ENCODE measurements at regions not wholly inside any gene's neighbourhood (a gene's known extent, or its start where the extent isn't known, plus 50 kb on each side); places are given as distances from the start of the nearest gene placed in this dataset.

DNA sequence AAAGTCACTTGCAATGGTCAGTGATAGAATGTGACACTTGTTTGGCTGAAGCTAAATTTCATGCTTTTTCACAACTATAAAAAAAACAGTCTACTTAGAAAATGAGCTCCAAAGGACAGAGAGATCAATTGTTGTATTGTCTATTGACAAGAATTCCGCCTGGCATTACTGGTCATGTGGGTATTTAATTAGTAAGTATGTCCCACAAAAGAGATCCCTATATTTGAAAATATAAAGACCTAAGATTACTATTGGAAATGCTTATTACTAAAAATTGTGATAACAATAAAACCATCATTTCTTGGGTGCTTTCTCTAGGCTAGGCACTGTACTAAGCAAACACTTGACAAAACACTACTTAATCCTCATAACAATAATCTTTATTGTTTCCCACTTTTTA lies 745.2 kb upstream of the C9orf72 start:
- H3K4me3 ChIP-seq (ENCODE audit: low read depth, low read length): no peak overlapping the region
- H4K12ac ChIP-seq (ENCODE audit: low read depth, low read length): no peak overlapping the region
- H3K79me1 ChIP-seq (ENCODE audit: low read length): no peaks in the 10 kb centered on the region
- no peaks in the 10 kb centered on the region for H3K4me1 ChIP-seq (ENCODE audit: control insufficient read depth in 1 of 2, insufficient read depth in 2 of 2, low read length in 2 of 2)
- H3K27me3 ChIP-seq (ENCODE audit: insufficient read depth, low read length): no peaks in the 10 kb centered on the region
- no peak for DNase-seq
- no CpG with 5 or more reads among the region's 1 CpG for WGBS (ENCODE audit: extremely low coverage, insufficient coverage, insufficient read length)
- no peak overlapping the region for H3K9ac ChIP-seq (ENCODE audit: low read length)
- H2AFZ ChIP-seq (ENCODE audit: insufficient read depth, low read length, poor library complexity): no peak overlapping the region
- no peak overlapping the region for H3K4me2 ChIP-seq (ENCODE audit: low read length)
- H4K8ac ChIP-seq (ENCODE audit: low read depth, low read length): no peak overlapping the region
- H3K23ac ChIP-seq (ENCODE audit: low read length): no peak overlapping the region
- H4K91ac ChIP-seq (ENCODE audit: low read depth, low read length): no peak overlapping the region
- no peak overlapping the region for H3K4ac ChIP-seq (ENCODE audit: low read depth, low read length)
- no peak overlapping the region for H2AK5ac ChIP-seq (ENCODE audit: low read length)
- H3K18ac ChIP-seq (ENCODE audit: low read length): no peak overlapping the region
- no peak overlapping the region for H3K27ac ChIP-seq (ENCODE audit: low read depth, low read length)
- H3K79me2 ChIP-seq (ENCODE audit: control insufficient read depth, insufficient read depth, low read length, poor library complexity): no peaks in the 10 kb centered on the region
- no peak overlapping the region for H2BK120ac ChIP-seq (ENCODE audit: insufficient read depth, low read length, poor library complexity)
- no peak overlapping the region for H2BK5ac ChIP-seq (ENCODE audit: low read depth, low read length, poor library complexity)
- H2BK12ac ChIP-seq (ENCODE audit: low read length): no peak overlapping the region
- no peaks in the 10 kb centered on the region for H3K9me3 ChIP-seq (ENCODE audit: insufficient read depth, low read depth, low read length)
- H3K36me3 ChIP-seq (ENCODE audit: control insufficient read depth in 1 of 2, insufficient read depth in 2 of 2, low read length in 2 of 2): no peaks in the 10 kb centered on the region
- no peak overlapping the region for H3K14ac ChIP-seq (ENCODE audit: low read length)

DNA sequence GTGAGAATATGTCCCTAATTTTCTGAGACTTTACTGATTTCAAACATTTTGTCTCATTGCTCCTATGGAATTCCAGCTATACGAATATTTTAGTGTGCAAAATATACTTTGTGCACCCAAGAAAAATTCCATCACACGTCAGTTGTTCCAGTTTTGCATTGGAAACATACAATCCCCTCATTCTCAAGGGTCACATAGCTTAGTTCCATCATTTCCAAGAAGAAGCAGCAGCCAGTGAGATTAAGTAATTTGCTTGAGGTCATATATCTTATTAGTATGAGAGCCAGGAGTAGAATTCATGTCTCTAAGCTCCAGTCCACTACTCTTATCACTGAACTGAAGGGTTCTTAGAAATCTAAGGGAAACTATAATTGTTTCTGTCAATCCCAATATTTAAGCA lies 746.7 kb upstream of the C9orf72 start:
- Histone ChIP-seq H3K79me2 (ENCODE audit: control insufficient read depth, insufficient read depth, low read length, poor library complexity) (no peaks in the 10 kb centered on the region), H4K12ac (ENCODE audit: low read depth, low read length) (no peak overlapping the region), H3K4ac (ENCODE audit: low read depth, low read length) (no peak overlapping the region), H3K9me3 (ENCODE audit: insufficient read depth, low read depth, low read length) (no peaks in the 10 kb centered on the region), H3K4me3 (ENCODE audit: low read depth, low read length) (no peak overlapping the region), H2BK5ac (ENCODE audit: low read depth, low read length, poor library complexity) (no peak overlapping the region), H3K27me3 (ENCODE audit: insufficient read depth, low read length) (no peaks in the 10 kb centered on the region), H2AK5ac (ENCODE audit: low read length) (no peak overlapping the region), H4K91ac (ENCODE audit: low read depth, low read length) (no peak overlapping the region), H3K36me3 (ENCODE audit: control insufficient read depth in 1 of 2, insufficient read depth in 2 of 2, low read length in 2 of 2) (no peaks in the 10 kb centered on the region), H3K23ac (ENCODE audit: low read length) (no peak overlapping the region), H3K14ac (ENCODE audit: low read length) (no peak overlapping the region), H3K4me1 (ENCODE audit: control insufficient read depth in 1 of 2, insufficient read depth in 2 of 2, low read length in 2 of 2) (no peaks in the 10 kb centered on the region), H2BK12ac (ENCODE audit: low read length) (no peak overlapping the region), H2AFZ (ENCODE audit: insufficient read depth, low read length, poor library complexity) (no peak overlapping the region), H2BK120ac (ENCODE audit: insufficient read depth, low read length, poor library complexity) (no peak overlapping the region), H3K9ac (ENCODE audit: low read length) (no peak overlapping the region), H3K27ac (ENCODE audit: low read depth, low read length) (no peak overlapping the region), H4K8ac (ENCODE audit: low read depth, low read length) (no peak overlapping the region), H3K4me2 (ENCODE audit: low read length) (no peak overlapping the region), H3K79me1 (ENCODE audit: low read length) (no peaks in the 10 kb centered on the region), H3K18ac (ENCODE audit: low read length) (no peak overlapping the region)
- DNase-seq: no peak
- no CpG with 5 or more reads among the region's 2 CpGs for WGBS (ENCODE audit: extremely low coverage, insufficient coverage, insufficient read length)

DNA sequence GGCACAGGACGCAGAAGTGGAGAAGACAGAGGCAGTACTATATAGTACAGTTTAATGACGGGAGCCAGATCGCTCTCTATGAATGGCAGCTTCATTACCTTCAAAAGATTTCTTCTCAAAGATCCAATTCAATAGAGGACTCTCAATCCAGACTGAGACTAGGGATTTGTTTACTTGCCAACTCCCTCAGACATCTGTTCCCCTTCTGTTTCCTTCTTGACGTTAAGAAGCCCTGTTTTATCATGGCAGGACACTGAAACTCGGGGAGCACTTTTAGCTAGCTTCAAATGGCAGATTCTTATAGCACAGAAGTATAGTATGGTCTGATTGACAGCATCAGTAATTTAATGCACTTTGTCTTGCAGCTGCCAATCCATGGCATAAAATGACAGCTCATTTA lies 747.3 kb upstream of the C9orf72 start:
- DNase-seq: no peak
- no peaks in the 10 kb centered on the region for H3K79me1 ChIP-seq (ENCODE audit: low read length)
- H3K9ac ChIP-seq (ENCODE audit: low read length): no peak overlapping the region
- no peak overlapping the region for H3K4me3 ChIP-seq (ENCODE audit: low read depth, low read length)
- WGBS (ENCODE audit: extremely low coverage, insufficient coverage, insufficient read length): no CpG with 5 or more reads among the region's 5 CpGs
- H4K91ac ChIP-seq (ENCODE audit: low read depth, low read length): no peak overlapping the region
- H2BK5ac ChIP-seq (ENCODE audit: low read depth, low read length, poor library complexity): no peak overlapping the region
- H3K14ac ChIP-seq (ENCODE audit: low read length): no peak overlapping the region
- H3K27me3 ChIP-seq (ENCODE audit: insufficient read depth, low read length): no peaks in the 10 kb centered on the region
- H3K27ac ChIP-seq (ENCODE audit: low read depth, low read length): no peak overlapping the region
- H3K36me3 ChIP-seq (ENCODE audit: control insufficient read depth in 1 of 2, insufficient read depth in 2 of 2, low read length in 2 of 2): no peaks in the 10 kb centered on the region
- no peak overlapping the region for H4K8ac ChIP-seq (ENCODE audit: low read depth, low read length)
- H3K4me2 ChIP-seq (ENCODE audit: low read length): no peak overlapping the region
- H2BK12ac ChIP-seq (ENCODE audit: low read length): no peak overlapping the region
- H3K23ac ChIP-seq (ENCODE audit: low read length): no peak overlapping the region
- no peak overlapping the region for H3K18ac ChIP-seq (ENCODE audit: low read length)
- H3K79me2 ChIP-seq (ENCODE audit: control insufficient read depth, insufficient read depth, low read length, poor library complexity): no peaks in the 10 kb centered on the region
- no peak overlapping the region for H2AK5ac ChIP-seq (ENCODE audit: low read length)
- H3K4ac ChIP-seq (ENCODE audit: low read depth, low read length): no peak overlapping the region
- no peak overlapping the region for H4K12ac ChIP-seq (ENCODE audit: low read depth, low read length)
- H3K9me3 ChIP-seq (ENCODE audit: insufficient read depth, low read depth, low read length): no peaks in the 10 kb centered on the region
- H2BK120ac ChIP-seq (ENCODE audit: insufficient read depth, low read length, poor library complexity): no peak overlapping the region
- no peak overlapping the region for H2AFZ ChIP-seq (ENCODE audit: insufficient read depth, low read length, poor library complexity)
- no peaks in the 10 kb centered on the region for H3K4me1 ChIP-seq (ENCODE audit: control insufficient read depth in 1 of 2, insufficient read depth in 2 of 2, low read length in 2 of 2)

DNA sequence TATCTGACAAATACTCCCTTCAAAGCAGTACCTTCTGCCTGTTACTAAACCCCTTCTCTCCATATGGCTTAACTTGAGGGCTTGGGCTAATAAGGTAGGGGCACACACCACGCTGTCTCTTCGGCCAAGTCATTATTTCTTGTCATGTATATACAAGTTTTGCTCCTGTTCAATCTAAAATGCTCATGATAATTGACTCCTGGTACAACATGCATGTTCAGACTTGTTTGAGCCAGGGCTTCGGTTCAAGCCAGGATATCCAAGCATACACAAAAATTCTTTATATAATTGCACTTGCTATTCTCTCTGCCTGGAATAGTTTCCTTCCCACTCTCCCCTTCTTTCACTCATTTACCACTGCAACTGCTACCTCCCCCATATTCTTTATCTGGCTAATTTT lies 756.0 kb upstream of the C9orf72 start:
- H2BK120ac ChIP-seq (ENCODE audit: insufficient read depth, low read length, poor library complexity): no peak overlapping the region
- H3K18ac ChIP-seq (ENCODE audit: low read length): no peak overlapping the region
- no peaks in the 10 kb centered on the region for H3K79me2 ChIP-seq (ENCODE audit: control insufficient read depth, insufficient read depth, low read length, poor library complexity)
- H4K8ac ChIP-seq (ENCODE audit: low read depth, low read length): no peak overlapping the region
- H3K4me1 ChIP-seq (ENCODE audit: control insufficient read depth in 1 of 2, insufficient read depth in 2 of 2, low read length in 2 of 2): no peaks in the 10 kb centered on the region
- H3K27ac ChIP-seq (ENCODE audit: low read depth, low read length): no peak overlapping the region
- H2BK12ac ChIP-seq (ENCODE audit: low read length): no peak overlapping the region
- no peak for DNase-seq
- no CpG with 5 or more reads among the region's 3 CpGs for WGBS (ENCODE audit: extremely low coverage, insufficient coverage, insufficient read length)
- no peaks in the 10 kb centered on the region for H3K36me3 ChIP-seq (ENCODE audit: control insufficient read depth in 1 of 2, insufficient read depth in 2 of 2, low read length in 2 of 2)
- H3K9me3 ChIP-seq (ENCODE audit: insufficient read depth, low read depth, low read length): no peaks in the 10 kb centered on the region
- H3K4me3 ChIP-seq (ENCODE audit: low read depth, low read length): no peak overlapping the region
- H3K79me1 ChIP-seq (ENCODE audit: low read length): no peaks in the 10 kb centered on the region
- H3K4ac ChIP-seq (ENCODE audit: low read depth, low read length): no peak overlapping the region
- H2AFZ ChIP-seq (ENCODE audit: insufficient read depth, low read length, poor library complexity): no peak overlapping the region
- H4K91ac ChIP-seq (ENCODE audit: low read depth, low read length): no peak overlapping the region
- H2AK5ac ChIP-seq (ENCODE audit: low read length): no peak overlapping the region
- H3K23ac ChIP-seq (ENCODE audit: low read length): no peak overlapping the region
- no peak overlapping the region for H4K12ac ChIP-seq (ENCODE audit: low read depth, low read length)
- H3K9ac ChIP-seq (ENCODE audit: low read length): no peak overlapping the region
- no peak overlapping the region for H3K14ac ChIP-seq (ENCODE audit: low read length)
- H3K27me3 ChIP-seq (ENCODE audit: insufficient read depth, low read length): no peaks in the 10 kb centered on the region
- no peak overlapping the region for H2BK5ac ChIP-seq (ENCODE audit: low read depth, low read length, poor library complexity)
- H3K4me2 ChIP-seq (ENCODE audit: low read length): no peak overlapping the region
